Natural killer cell (primary cell): ENCODE measurements at regions not wholly inside any gene's neighbourhood (a gene's known extent, or its start where the extent isn't known, plus 50 kb on each side); places are given as distances from the start of the nearest gene placed in this dataset.

ENCODE experiments used
- ATAC-seq, 3 donors: fragments of 150-1000 bp in 2 of 3; fragments of 200-7000 bp in 1 of 3; cut with Tn5 transposase; 1 replicate in 1 of 3; 2 replicates in 2 of 3; pipeline ENCODE4 v1.10.0; 2021; ENCODE audit warnings: mild to moderate bottlenecking in 2 of 3, moderate library complexity in 2 of 3
- DNase-seq, 2 donors: peaks; one replicate each; pipeline versions ENCODE4 v3.0.0 to v3.0.0-alpha.2; 2013 to 2021; ENCODE audit warnings: mixed read lengths in 1 of 2
- H3K27ac ChIP-seq: one replicate; pipeline ENCODE4 v1.5.1; 2013; ENCODE audit warnings: mild to moderate bottlenecking, low read length
- H3K27me3 ChIP-seq: one replicate; pipeline ENCODE4 v1.6.1; 2013; ENCODE audit warnings: low read length; ENCODE audit not compliant: control insufficient read depth, insufficient read depth
- H3K36me3 ChIP-seq: one replicate; pipeline ENCODE4 v1.6.1; 2013; ENCODE audit warnings: low read length; ENCODE audit not compliant: control insufficient read depth, insufficient read depth
- H3K4me1 ChIP-seq: one replicate; pipeline ENCODE4 v1.6.1; 2013; ENCODE audit warnings: low read length; ENCODE audit not compliant: control insufficient read depth, insufficient read depth
- H3K4me3 ChIP-seq: one replicate; pipeline ENCODE4 v1.5.1; 2013; ENCODE audit warnings: low read length
- H3K9me3 ChIP-seq: one replicate; pipeline ENCODE4 v1.6.1; 2013; ENCODE audit warnings: low read length; ENCODE audit not compliant: control insufficient read depth, insufficient read depth
- H3K27ac Mint-ChIP-seq, 2 donors: one replicate each; pipeline ENCODE4 v1.8.0; 2022; ENCODE audit warnings: mild to moderate bottlenecking in 2 of 2, mixed read lengths in 2 of 2, moderate library complexity in 1 of 2
- H3K27me3 Mint-ChIP-seq, 2 donors: one replicate each; pipeline ENCODE4 v1.8.0; 2022; ENCODE audit warnings: low read depth in 2 of 2, mixed read lengths in 2 of 2
- H3K36me3 Mint-ChIP-seq: one replicate; pipeline ENCODE4 v1.8.0; 2022; ENCODE audit warnings: mixed read lengths
- H3K4me1 Mint-ChIP-seq, 2 donors: one replicate each; pipeline ENCODE4 v1.8.0; 2022; ENCODE audit warnings: mixed read lengths in 2 of 2
- H3K4me3 Mint-ChIP-seq: one replicate; pipeline ENCODE4 v1.8.0; 2022; ENCODE audit warnings: mild to moderate bottlenecking, moderate library complexity, mixed read lengths
- H3K9me3 Mint-ChIP-seq, 2 donors: one replicate each; pipeline ENCODE4 v1.8.0; 2022; ENCODE audit warnings: mixed read lengths in 2 of 2
- whole genome bisulfite sequencing: methylation state at CpG from one replicate; pipeline ENCODE4 v1.1.7; 2013; ENCODE audit warnings: missing lambda C conversion rate; ENCODE audit not compliant: insufficient coverage; 5-methylcytosine and 5-hydroxymethylcytosine counted together
- intact Hi-C: fragments of 100-400 bp; cut with micrococcal nuclease; formaldehyde crosslinking; loops from one replicate; pipeline ENCODE4 v1.14.2; 2022
- TF ChIP-seq, protein P1 (sequence below): fragments of 200-600 bp; IDR thresholded peaks from one replicate; pipeline ENCODE4 v1.8.0; 2022; ENCODE audit warnings: antibody characterized with exemption

DNA sequence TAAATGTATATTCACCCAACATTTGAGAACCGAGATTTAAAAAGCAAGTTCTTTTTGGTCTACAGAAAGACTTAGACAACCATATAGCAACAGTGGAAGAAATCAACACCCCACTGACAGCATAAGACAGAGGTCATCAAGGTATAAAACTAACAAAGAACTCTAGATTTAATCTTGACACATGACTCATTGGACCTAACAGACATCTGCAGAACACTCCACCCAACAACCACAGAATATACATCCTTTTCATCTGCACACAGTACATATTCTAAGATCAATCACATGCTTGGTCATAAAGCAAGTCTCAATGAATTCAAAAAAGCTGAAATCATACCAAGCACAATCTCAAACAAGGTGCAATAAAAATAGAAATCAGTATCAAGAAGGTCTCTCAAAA, 65.8 kb downstream of the SPIN4 start:
- Histone ChIP-seq H3K4me1 (no peaks in the 10 kb centered on the region), H3K27ac (no peak overlapping the region), H3K36me3 (no peaks in the 10 kb centered on the region), H3K9me3 (no peaks in the 10 kb centered on the region), H3K27me3 (no peaks in the 10 kb centered on the region), H3K4me3 (no peak overlapping the region)
- TF ChIP-seq, protein P1, sequence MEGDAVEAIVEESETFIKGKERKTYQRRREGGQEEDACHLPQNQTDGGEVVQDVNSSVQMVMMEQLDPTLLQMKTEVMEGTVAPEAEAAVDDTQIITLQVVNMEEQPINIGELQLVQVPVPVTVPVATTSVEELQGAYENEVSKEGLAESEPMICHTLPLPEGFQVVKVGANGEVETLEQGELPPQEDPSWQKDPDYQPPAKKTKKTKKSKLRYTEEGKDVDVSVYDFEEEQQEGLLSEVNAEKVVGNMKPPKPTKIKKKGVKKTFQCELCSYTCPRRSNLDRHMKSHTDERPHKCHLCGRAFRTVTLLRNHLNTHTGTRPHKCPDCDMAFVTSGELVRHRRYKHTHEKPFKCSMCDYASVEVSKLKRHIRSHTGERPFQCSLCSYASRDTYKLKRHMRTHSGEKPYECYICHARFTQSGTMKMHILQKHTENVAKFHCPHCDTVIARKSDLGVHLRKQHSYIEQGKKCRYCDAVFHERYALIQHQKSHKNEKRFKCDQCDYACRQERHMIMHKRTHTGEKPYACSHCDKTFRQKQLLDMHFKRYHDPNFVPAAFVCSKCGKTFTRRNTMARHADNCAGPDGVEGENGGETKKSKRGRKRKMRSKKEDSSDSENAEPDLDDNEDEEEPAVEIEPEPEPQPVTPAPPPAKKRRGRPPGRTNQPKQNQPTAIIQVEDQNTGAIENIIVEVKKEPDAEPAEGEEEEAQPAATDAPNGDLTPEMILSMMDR: no peak
- Mint-ChIP-seq H3K4me3 (no peak overlapping the region), H3K4me1 (no peaks in the 10 kb centered on the region), H3K9me3 (peaks cover 0 to 4% of the 10 kb centered on the region in 2 donors), H3K27me3 (no peaks in the 10 kb centered on the region), H3K27ac (no peak overlapping the region), H3K36me3 (no peaks in the 10 kb centered on the region)
- WGBS: 100% methylated on average over 1 of the region's 1 CpG
- no peak for DNase-seq
- intact Hi-C loops: no loop called here
- ATAC-seq: no peak

DNA sequence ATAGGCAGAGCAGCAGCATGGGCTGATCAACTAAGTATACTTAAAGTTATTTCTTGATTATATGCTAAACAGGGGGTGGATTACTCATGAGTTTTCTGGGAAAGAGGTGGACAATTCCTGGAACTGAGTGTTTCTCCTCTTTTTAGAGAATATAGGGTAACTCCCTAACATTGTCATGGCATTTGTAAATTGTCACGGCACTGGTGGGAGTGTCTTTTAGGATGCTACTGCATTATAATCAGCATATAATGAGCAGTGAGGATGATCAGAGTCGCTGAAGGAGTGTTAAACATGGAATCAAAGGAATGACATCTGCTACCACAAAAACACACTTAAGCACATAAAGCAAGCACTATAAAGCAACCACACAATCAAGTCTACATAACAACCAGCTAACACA, 66.5 kb downstream of the SPIN4 start:
- H3K27me3 Mint-ChIP-seq: no peaks in the 10 kb centered on the region
- H3K4me1 Mint-ChIP-seq: no peaks in the 10 kb centered on the region
- intact Hi-C loops: no loop called here
- peaks cover 0 to 2% of the 10 kb centered on the region in 2 donors for H3K9me3 Mint-ChIP-seq
- no CpG with 5 or more reads among the region's 2 CpGs for WGBS
- no peak overlapping the region for H3K27ac ChIP-seq
- H3K4me3 ChIP-seq: no peak overlapping the region
- H3K9me3 ChIP-seq: no peaks in the 10 kb centered on the region
- no peaks in the 10 kb centered on the region for H3K27me3 ChIP-seq
- ATAC-seq (no peak), DNase-seq (no peak)
- H3K4me1 ChIP-seq: no peaks in the 10 kb centered on the region
- H3K36me3 ChIP-seq: no peaks in the 10 kb centered on the region
- TF ChIP-seq, protein P1: no peak
- no peaks in the 10 kb centered on the region for H3K36me3 Mint-ChIP-seq
- H3K4me3 Mint-ChIP-seq: no peak overlapping the region
- H3K27ac Mint-ChIP-seq: no peak overlapping the region

DNA sequence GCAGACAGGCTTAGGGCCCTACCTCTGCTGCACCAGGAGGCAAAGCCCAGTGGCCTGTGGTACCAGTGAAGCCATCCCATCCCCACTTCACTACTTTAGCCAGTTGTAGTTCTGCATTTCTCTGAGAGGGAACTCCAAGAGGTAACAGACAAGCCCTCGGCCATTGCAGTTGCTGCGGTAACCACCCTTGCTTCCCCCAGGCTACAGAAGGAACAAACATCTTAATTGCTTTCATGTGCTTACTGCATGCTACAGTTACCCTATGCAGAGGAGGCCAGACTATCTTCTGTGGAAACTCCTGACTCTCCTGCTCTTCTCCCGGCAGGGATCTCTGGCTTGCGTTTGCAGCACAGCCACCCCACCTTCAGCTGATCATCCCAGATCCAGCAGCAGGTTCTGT, 67.8 kb downstream of the SPIN4 start:
- DNase-seq (no peak), ATAC-seq (no peak)
- intact Hi-C loops: no loop called here
- TF ChIP-seq, protein P1: no peak
- Mint-ChIP-seq H3K36me3 (no peaks in the 10 kb centered on the region), H3K27ac (no peak overlapping the region), H3K4me1 (no peaks in the 10 kb centered on the region), H3K27me3 (no peaks in the 10 kb centered on the region), H3K4me3 (no peak overlapping the region), H3K9me3 (peaks cover 0 to 2% of the 10 kb centered on the region in 2 donors)
- Histone ChIP-seq H3K36me3 (no peaks in the 10 kb centered on the region), H3K27me3 (no peaks in the 10 kb centered on the region), H3K9me3 (no peaks in the 10 kb centered on the region), H3K27ac (no peak overlapping the region), H3K4me3 (no peak overlapping the region), H3K4me1 (no peaks in the 10 kb centered on the region)
- 78% methylated on average over 4 of the region's 4 CpGs for WGBS

DNA sequence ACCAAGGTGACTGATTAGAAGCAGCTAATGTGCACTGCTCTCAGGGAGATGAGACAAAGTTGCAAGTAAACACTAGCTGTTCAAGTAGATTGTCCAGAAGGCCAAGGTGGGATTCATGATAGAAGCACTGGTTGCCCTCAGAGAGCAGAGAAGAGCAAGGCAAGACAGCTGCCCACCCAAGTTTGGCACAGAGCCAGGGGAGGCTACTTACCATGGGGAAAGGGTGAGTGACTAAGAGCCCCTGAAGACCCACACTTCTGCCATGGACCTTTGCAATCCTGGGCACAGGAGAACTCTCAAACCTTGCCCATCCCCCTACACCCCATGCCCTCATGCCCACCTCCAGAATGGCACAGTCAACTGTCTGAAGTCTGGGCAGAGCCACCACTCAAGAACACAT, 68.3 kb downstream of the SPIN4 start:
- no peaks in the 10 kb centered on the region for H3K36me3 Mint-ChIP-seq

More for the DNA sequence above, 68.3 kb downstream of the SPIN4 start:
- no peaks in the 10 kb centered on the region for H3K4me1 ChIP-seq
- H3K36me3 ChIP-seq: no peaks in the 10 kb centered on the region
- H3K27ac ChIP-seq: no peak overlapping the region
- H3K9me3 ChIP-seq: no peaks in the 10 kb centered on the region
- H3K9me3 Mint-ChIP-seq: peaks cover 0 to 2% of the 10 kb centered on the region in 2 donors
- H3K4me3 ChIP-seq: no peak overlapping the region
- TF ChIP-seq, protein P1: no peak
- no peaks in the 10 kb centered on the region for H3K27me3 Mint-ChIP-seq
- no peak for DNase-seq
- no peaks in the 10 kb centered on the region for H3K27me3 ChIP-seq
- no peak overlapping the region for H3K4me3 Mint-ChIP-seq
- intact Hi-C loops: no loop called here
- no peak overlapping the region for H3K27ac Mint-ChIP-seq
- ATAC-seq: no peak
- no peaks in the 10 kb centered on the region for H3K4me1 Mint-ChIP-seq
